HEK293T (cell line): ENCODE measurements at regions not wholly inside any gene's neighbourhood (a gene's known extent, or its start where the extent isn't known, plus 50 kb on each side); places are given as distances from the start of the nearest gene placed in this dataset.

Source experiments
- ARNT ChIP-seq: fragments of 450-650 bp; IDR thresholded peaks from 2 replicates; pipeline ENCODE4 v1.6.1; 2017; ENCODE audit warnings: mild to moderate bottlenecking
- BHLHE40 ChIP-seq: fragments of 450-650 bp; IDR thresholded peaks from 2 replicates; pipeline ENCODE4 v1.6.1; 2016; ENCODE audit warnings: mild to moderate bottlenecking, moderate library complexity, borderline replicate concordance
- CTBP1 ChIP-seq: fragments of 450-650 bp; IDR thresholded peaks from 2 replicates; pipeline ENCODE4 v1.6.1; 2016; ENCODE audit warnings: borderline replicate concordance
- ELF4 ChIP-seq: fragments of 450-650 bp; IDR thresholded peaks from 2 replicates; pipeline ENCODE4 v1.6.1; 2017; ENCODE audit warnings: antibody characterized with exemption
- FOXA1 ChIP-seq: fragments of 450-650 bp; IDR thresholded peaks from 2 replicates; pipeline ENCODE4 v1.6.1; 2016; ENCODE audit warnings: mild to moderate bottlenecking
- FOXK2 ChIP-seq: fragments of 450-650 bp; IDR thresholded peaks from 2 replicates; pipeline ENCODE4 v1.6.1; 2016; ENCODE audit warnings: mild to moderate bottlenecking
- FOXM1 ChIP-seq: fragments of 450-650 bp; IDR thresholded peaks from 2 replicates; pipeline ENCODE4 v1.6.1; 2017; ENCODE audit warnings: mild to moderate bottlenecking, borderline replicate concordance
- L3MBTL2 ChIP-seq: fragments of 450-650 bp; conservative IDR thresholded peaks from 2 replicates; pipeline ENCODE4 v1.6.1; 2016; ENCODE audit warnings: mild to moderate bottlenecking
- LEF1 ChIP-seq: fragments of 450-650 bp; IDR thresholded peaks from 2 replicates; pipeline ENCODE4 v1.6.1; 2017; ENCODE audit warnings: mild to moderate bottlenecking, borderline replicate concordance
- NFRKB ChIP-seq: fragments of 450-650 bp; IDR thresholded peaks from 2 replicates; pipeline ENCODE4 v1.6.1; 2016; ENCODE audit warnings: mild to moderate bottlenecking, moderate library complexity
- SP1 ChIP-seq: fragments of 450-650 bp; IDR thresholded peaks from 2 replicates; pipeline ENCODE4 v1.6.1; 2017
- TARDBP ChIP-seq: fragments of 450-650 bp; IDR thresholded peaks from 2 replicates; pipeline ENCODE4 v1.6.1; 2016
- ZNF384 ChIP-seq: fragments of 450-650 bp; IDR thresholded peaks from 2 replicates; pipeline ENCODE4 v1.6.1; 2016
- TF ChIP-seq, protein P1 (sequence below): fragments of 450-650 bp; IDR thresholded peaks from 2 replicates; pipeline ENCODE4 v1.6.1; 2016

DNA sequence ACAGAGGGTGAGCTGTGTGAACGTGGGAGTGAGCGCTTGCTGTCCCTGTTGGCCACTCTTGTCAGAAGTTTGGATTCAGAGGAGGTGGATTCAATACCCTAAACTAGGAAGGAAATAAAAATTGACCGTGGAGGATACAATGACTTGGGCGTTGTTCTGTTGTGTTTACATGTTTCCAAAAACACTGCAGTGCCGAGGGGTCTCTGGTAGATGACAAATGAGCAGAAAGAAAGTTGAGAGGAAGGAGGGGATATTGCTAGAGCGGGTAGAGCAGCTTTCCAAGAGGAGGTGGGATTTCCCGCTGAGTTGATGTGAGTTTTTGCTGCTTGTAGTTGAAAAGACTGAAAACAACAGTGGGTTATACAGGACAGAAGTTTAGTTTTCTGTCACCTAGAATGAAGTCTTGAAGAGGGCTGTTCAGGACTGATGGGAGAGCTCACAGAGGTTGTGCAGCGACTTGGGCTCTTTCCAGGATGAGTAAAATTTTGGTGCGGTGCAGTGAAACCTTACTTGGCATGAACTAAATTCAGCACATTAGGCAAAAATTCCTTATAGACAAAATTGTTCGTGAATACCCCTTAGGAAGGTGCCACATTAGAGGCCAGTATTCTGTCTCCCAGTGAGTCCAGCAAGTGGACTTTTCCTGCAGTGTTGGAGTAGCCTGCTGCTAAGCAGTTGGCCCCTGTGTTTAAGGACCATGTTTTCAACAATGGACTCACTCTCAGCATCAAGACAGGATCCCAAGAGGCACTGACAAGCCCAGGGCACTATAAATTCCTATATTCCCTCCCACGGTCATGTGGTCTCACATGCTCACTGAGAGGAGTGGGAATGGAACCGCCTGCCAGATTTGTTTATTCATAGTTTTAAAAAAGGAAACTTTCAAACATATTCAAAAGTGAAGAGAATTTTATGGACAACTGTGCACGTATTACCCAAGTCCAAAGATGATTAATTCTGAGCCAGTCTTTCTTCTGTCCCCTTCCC lies 435.0 kb upstream of the C2CD4B start:
- TF ChIP-seq NFRKB = no peak
- TF ChIP-seq SP1 = no peak
- TF ChIP-seq ARNT = no peak
- TF ChIP-seq BHLHE40 = no peak
- TF ChIP-seq CTBP1 = no peak
- TF ChIP-seq FOXK2 = no peak
- TF ChIP-seq L3MBTL2 = no peak
- no peak for TF ChIP-seq LEF1
- TF ChIP-seq FOXM1 = no peak
- TF ChIP-seq ZNF384 = no peak
- no peak for TF ChIP-seq FOXA1
- no peak for TF ChIP-seq TARDBP
- TF ChIP-seq, protein P1, sequence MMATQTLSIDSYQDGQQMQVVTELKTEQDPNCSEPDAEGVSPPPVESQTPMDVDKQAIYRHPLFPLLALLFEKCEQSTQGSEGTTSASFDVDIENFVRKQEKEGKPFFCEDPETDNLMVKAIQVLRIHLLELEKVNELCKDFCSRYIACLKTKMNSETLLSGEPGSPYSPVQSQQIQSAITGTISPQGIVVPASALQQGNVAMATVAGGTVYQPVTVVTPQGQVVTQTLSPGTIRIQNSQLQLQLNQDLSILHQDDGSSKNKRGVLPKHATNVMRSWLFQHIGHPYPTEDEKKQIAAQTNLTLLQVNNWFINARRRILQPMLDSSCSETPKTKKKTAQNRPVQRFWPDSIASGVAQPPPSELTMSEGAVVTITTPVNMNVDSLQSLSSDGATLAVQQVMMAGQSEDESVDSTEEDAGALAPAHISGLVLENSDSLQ = no peak
- TF ChIP-seq ELF4 = no peak
